Spleen (tissue), 11 donors: ENCODE measurements at regions not wholly inside any gene's neighbourhood (a gene's known extent, or its start where the extent isn't known, plus 50 kb on each side); places are given as distances from the start of the nearest gene placed in this dataset.
"Not testable (repeated sequence)": the region's sequence is repeated elsewhere in the genome, so short reads cannot be mapped to it uniquely, and the experiment has no call there.

Experiments
- DNase-seq: peaks from one replicate; pipeline ENCODE4 v3.0.0-alpha.2; 2020
- H3K27ac ChIP-seq, 8 donors: fragments of 200-600 bp; sonication (generic) in 7 of 8; 1 replicate in 4 of 8; 2 replicates in 4 of 8; pipeline versions ENCODE4 v1.5.0 to v1.8.0; 2016 to 2021; ENCODE audit warnings: inconsistent platforms in 4 of 8, mild to moderate bottlenecking in 4 of 8, moderate library complexity in 1 of 8
- H3K27me3 ChIP-seq, 7 donors: fragments of 200-600 bp; sonication (generic) in 6 of 7; replicated peaks in 1 of 7; 1 replicate in 4 of 7; 2 replicates in 3 of 7; pipeline versions ENCODE4 v1.5.0 to v1.8.0; 2016 to 2021; ENCODE audit warnings: inconsistent platforms in 3 of 7, mild to moderate bottlenecking in 1 of 7
- H3K36me3 ChIP-seq, 6 donors: fragments of 200-600 bp; sonication (generic) in 5 of 6; 1 replicate in 4 of 6; 2 replicates in 2 of 6; pipeline versions ENCODE4 v1.5.0 to v1.8.0; 2016 to 2021; ENCODE audit warnings: inconsistent platforms in 2 of 6
- H3K4me1 ChIP-seq, 6 donors: fragments of 200-600 bp; sonication (generic) in 5 of 6; 1 replicate in 3 of 6; 2 replicates in 3 of 6; pipeline versions ENCODE4 v1.5.0 to v1.8.0; 2016 to 2021; ENCODE audit warnings: inconsistent platforms in 3 of 6
- H3K4me3 ChIP-seq, 8 donors: fragments of 200-600 bp; sonication (generic) in 7 of 8; 1 replicate in 4 of 8; 2 replicates in 4 of 8; pipeline versions ENCODE4 v1.5.0 to v1.8.0; 2016 to 2021; ENCODE audit warnings: inconsistent platforms in 4 of 8, mild to moderate bottlenecking in 4 of 8, moderate library complexity in 2 of 8
- H3K9me3 ChIP-seq, 8 donors: fragments of 200-600 bp; sonication (generic) in 7 of 8; 1 replicate in 4 of 8; 2 replicates in 4 of 8; pipeline versions ENCODE4 v1.5.0 to v1.8.0; 2016 to 2021; ENCODE audit warnings: inconsistent platforms in 4 of 8
- POLR2A ChIP-seq, 3 donors: fragments of 450-650 bp; IDR thresholded peaks; one replicate each; pipeline ENCODE4 v1.5.1; 2017; ENCODE audit warnings: antibody characterized with exemption in 3 of 3, mild to moderate bottlenecking in 1 of 3
- POLR2AphosphoS5 ChIP-seq, 3 donors: sonication (generic); formaldehyde crosslinking; IDR thresholded peaks; one replicate each; pipeline ENCODE4 v1.5.1; 2017; ENCODE audit warnings: antibody characterized with exemption in 3 of 3
- WGBS, 5 donors: extraction: QIAGEN DNeasy Blood & Tissue Kit in 3 of 5; methylation state at CpG; one replicate each; pipeline versions ENCODE4 v1.1.5 to v1.1.7; 2013 to 2018; 5-methylcytosine and 5-hydroxymethylcytosine counted together
- intact Hi-C: fragments of 100-400 bp; cut with DNase I; formaldehyde crosslinking; loops from one replicate; pipeline ENCODE4 v1.15.0; 2023; ENCODE audit warnings: low total_unique reads
- TF ChIP-seq, protein P1 (sequence below), 11 experiments: fragments of 200-600 bp in 7 of 11; fragments of 450-650 bp in 4 of 11; sonication (generic) in 4 of 11; IDR thresholded peaks in 8 of 11; conservative IDR thresholded peaks in 3 of 11; 1 replicate in 7 of 11; 2 replicates in 4 of 11; pipeline versions ENCODE4 v1.4.0 to v1.8.0; 2016 to 2021; ENCODE audit warnings: antibody characterized with exemption in 11 of 11, inconsistent platforms in 4 of 11, mild to moderate bottlenecking in 1 of 11
- donor health status: healthy with polysubstance abuse.
- donor health status: DM: no; HTN: no; CAD: no; lungs with moderate emphysema.
- donor health status: DM: no; HTN: no; CAD: no.
- donor health status: Bipolar disorder and iron deficiency.
- donor health status: healthy.
- donor health status: DM: no; HTN: no; CAD: no.
- donor health status: DM: yes; HTN: yes; CAD: no.

DNA sequence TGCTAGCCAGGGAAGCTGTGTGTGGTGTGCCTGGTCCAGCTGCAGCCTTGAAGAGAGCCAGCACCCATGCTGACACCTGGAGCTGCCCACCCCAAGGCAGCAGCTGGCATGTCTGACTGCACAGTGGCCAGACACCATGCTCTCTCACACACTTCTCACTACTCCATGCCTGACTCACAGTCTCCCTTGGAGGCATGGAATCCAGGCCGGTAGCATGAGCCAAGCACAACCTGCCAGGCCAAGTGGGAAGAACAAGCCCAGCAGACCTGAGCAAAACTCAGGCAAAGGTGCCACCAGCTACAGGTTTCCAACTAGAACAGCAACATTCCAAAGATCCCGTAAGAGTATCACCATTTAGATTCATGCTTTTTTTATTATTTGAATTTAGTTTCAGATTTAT, 625.3 kb upstream of the LRRTM4 start:
- Histone ChIP-seq H3K4me1 (no peaks in the 10 kb centered on the region), H3K27me3 (no peaks in the 10 kb centered on the region), H3K9me3 (peaks cover 0 to 15% (median 5%) of the 10 kb centered on the region in 8 donors), H3K36me3 (no peaks in the 10 kb centered on the region), H3K4me3 (no peak overlapping the region), H3K27ac (no peak overlapping the region)
- DNase-seq = no peak
- WGBS, 5 donors = 86 to 91% (median 90%) methylated on average over 2 of the region's 2 CpGs
- no peak for TF ChIP-seq POLR2AphosphoS5 (IDR thresholded peaks at IDR 0.05)
- TF ChIP-seq POLR2A (IDR thresholded peaks at IDR 0.05) = no peak
- TF ChIP-seq, protein P1, sequence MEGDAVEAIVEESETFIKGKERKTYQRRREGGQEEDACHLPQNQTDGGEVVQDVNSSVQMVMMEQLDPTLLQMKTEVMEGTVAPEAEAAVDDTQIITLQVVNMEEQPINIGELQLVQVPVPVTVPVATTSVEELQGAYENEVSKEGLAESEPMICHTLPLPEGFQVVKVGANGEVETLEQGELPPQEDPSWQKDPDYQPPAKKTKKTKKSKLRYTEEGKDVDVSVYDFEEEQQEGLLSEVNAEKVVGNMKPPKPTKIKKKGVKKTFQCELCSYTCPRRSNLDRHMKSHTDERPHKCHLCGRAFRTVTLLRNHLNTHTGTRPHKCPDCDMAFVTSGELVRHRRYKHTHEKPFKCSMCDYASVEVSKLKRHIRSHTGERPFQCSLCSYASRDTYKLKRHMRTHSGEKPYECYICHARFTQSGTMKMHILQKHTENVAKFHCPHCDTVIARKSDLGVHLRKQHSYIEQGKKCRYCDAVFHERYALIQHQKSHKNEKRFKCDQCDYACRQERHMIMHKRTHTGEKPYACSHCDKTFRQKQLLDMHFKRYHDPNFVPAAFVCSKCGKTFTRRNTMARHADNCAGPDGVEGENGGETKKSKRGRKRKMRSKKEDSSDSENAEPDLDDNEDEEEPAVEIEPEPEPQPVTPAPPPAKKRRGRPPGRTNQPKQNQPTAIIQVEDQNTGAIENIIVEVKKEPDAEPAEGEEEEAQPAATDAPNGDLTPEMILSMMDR (IDR thresholded peaks at IDR 0.05 in 8 of 11, conservative IDR thresholded peaks at IDR 0.05 in 3 of 11) = no peak
- intact Hi-C loops = no loop called here

DNA sequence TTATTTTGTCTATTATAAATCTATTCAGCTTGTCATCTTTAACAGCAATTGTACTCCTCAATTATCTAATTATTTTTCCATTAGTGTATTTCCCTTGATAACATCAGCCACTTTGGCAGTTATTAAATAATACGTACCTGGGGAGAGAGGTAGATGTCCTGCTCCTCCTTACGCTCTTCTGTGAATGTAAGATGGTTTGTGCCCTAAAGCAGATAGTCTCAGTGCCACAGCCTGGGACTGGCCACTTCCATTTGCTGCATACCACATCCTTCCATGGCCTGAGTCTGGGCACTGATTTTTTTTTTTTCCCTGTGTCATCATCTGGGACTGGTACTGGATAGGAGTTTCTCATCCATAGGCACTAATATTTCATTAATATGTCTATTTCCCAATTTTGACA, 632.4 kb upstream of the LRRTM4 start:
- H3K27me3 ChIP-seq = no peaks in the 10 kb centered on the region
- H3K4me3 ChIP-seq = no peak overlapping the region
- H3K36me3 ChIP-seq = no peaks in the 10 kb centered on the region
- H3K9me3 ChIP-seq = peaks cover 0 to 9% (median 0%) of the 10 kb centered on the region in 8 donors
- H3K4me1 ChIP-seq = no peaks in the 10 kb centered on the region
- TF ChIP-seq POLR2AphosphoS5 (IDR thresholded peaks at IDR 0.05) = no peak
- TF ChIP-seq, protein P1 (IDR thresholded peaks at IDR 0.05 in 8 of 11, conservative IDR thresholded peaks at IDR 0.05 in 3 of 11) = no peak
- no peak for TF ChIP-seq POLR2A (IDR thresholded peaks at IDR 0.05)
- intact Hi-C loops = no loop called here
- no peak overlapping the region for H3K27ac ChIP-seq
- 61 to 94% (median 81%) methylated on average over 2 of the region's 2 CpGs for WGBS, 5 donors
- no peak for DNase-seq

DNA sequence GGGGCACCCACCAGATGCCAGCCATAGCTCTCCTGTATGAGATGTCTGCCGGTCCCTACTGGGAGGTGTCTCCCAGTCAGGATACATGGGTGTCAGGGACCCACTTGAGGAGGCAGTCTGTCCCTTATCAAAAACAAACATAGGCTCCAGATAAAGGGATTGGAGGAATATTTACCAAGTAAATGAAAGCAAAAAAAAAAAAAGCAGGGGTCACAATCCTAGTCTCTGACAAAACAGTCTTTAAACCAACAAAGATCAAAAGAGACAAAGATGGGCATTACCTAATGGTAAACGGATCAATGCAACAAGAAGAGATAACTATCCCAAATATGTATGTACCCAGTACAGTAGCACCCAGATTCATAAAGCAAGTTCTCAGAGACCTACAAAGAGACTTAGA, 640.0 kb upstream of the LRRTM4 start:
- peaks cover 0 to 7% (median 0%) of the 10 kb centered on the region in 8 donors for H3K9me3 ChIP-seq
- no peaks in the 10 kb centered on the region for H3K27me3 ChIP-seq
- no peaks in the 10 kb centered on the region for H3K4me1 ChIP-seq
- 86 to 91% (median 87%) methylated on average over 2 of the region's 2 CpGs for WGBS, 5 donors
- intact Hi-C loops = no loop called here
- TF ChIP-seq POLR2A (IDR thresholded peaks at IDR 0.05) (no peak), POLR2AphosphoS5 (IDR thresholded peaks at IDR 0.05) (no peak)
- TF ChIP-seq, protein P1 (IDR thresholded peaks at IDR 0.05 in 8 of 11, conservative IDR thresholded peaks at IDR 0.05 in 3 of 11) = no peak
- no peaks in the 10 kb centered on the region for H3K36me3 ChIP-seq
- H3K27ac ChIP-seq = no peak overlapping the region
- H3K4me3 ChIP-seq = no peak overlapping the region
- DNase-seq = no peak

DNA sequence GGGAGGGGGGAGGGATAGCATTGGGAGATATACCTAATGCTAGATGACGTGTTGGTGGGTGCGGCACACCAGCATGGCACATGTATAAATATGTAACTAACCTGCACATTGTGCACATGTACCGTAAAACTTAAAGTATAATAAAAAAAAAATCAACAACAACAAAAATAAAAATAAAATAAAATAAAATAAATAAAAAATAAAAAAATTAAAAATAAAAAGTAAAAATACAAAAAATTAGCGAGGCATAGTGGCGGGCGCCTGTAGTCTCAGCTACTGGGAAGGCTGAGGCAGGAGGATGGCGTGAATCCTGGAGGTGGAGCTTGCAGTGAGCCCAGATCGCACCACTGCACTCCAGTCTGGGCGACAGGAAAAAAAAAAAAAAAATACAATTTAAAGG, 650.0 kb upstream of the LRRTM4 start:
- H3K27me3 ChIP-seq, H3K36me3 ChIP-seq, DNase-seq, H3K27ac ChIP-seq, H3K4me1 ChIP-seq, H3K4me3 ChIP-seq, intact Hi-C loops: not testable (repeated sequence)
- H3K9me3 ChIP-seq = peaks cover 0 to 24% (median 0%) of the 10 kb centered on the region in 8 donors
- 88 to 96% (median 93%) methylated on average over 9 of the region's 9 CpGs for WGBS, 5 donors

DNA sequence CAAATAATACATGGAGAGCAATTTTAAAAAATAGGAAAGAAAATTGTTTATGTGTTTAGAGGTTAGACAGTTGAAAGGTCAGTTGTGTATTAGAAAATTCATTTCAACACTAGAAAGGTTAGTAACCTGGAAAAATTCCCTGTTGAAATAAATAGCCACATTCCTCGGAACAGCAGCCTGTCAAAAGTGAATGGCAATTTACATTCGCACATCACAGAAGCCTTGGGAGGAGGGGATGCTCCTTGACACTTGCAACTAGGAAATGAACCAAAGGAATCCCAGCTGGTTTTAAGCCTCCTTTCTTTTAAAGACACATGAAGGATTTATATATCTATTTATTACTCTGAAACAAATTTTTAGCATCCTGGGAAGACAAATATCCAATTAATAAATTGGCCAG, 653.5 kb upstream of the LRRTM4 start:
- H3K27ac ChIP-seq = no peak overlapping the region

More for the DNA sequence above, 653.5 kb upstream of the LRRTM4 start:
- no peak overlapping the region for H3K4me3 ChIP-seq
- H3K4me1 ChIP-seq = no peaks in the 10 kb centered on the region
- no peaks in the 10 kb centered on the region for H3K36me3 ChIP-seq
- TF ChIP-seq POLR2A (IDR thresholded peaks at IDR 0.05) = no peak
- TF ChIP-seq POLR2AphosphoS5 (IDR thresholded peaks at IDR 0.05) = no peak
- TF ChIP-seq, protein P1 (IDR thresholded peaks at IDR 0.05 in 8 of 11, conservative IDR thresholded peaks at IDR 0.05 in 3 of 11) = no peak
- intact Hi-C loops = no loop called here
- WGBS, 5 donors = 19 to 37% (median 28%) methylated on average over 2 of the region's 2 CpGs
- no peak for DNase-seq
- H3K27me3 ChIP-seq = no peaks in the 10 kb centered on the region
- peaks cover 0 to 7% (median 0%) of the 10 kb centered on the region in 8 donors for H3K9me3 ChIP-seq
